Keratinocyte (primary cell): ENCODE measurements at regions not wholly inside any gene's neighbourhood (a gene's known extent, or its start where the extent isn't known, plus 50 kb on each side); places are given as distances from the start of the nearest gene placed in this dataset.

Source experiments
- DNase-seq: peaks from one replicate; pipeline ENCODE4 v3.0.0-alpha.2; 2011; ENCODE audit warnings: low read depth, missing footprints, low spot score
- FAIRE-seq: peaks from 2 replicates; lab custom pipeline; 2011; peaks lifted over from hg19 to GRCh38; lab: Jason Lieb, UNC
- H2AFZ ChIP-seq: 2 replicates; pipeline ENCODE4 v1.6.0; 2012; ENCODE audit warnings: low read length, control low read depth, inconsistent platforms; ENCODE audit not compliant: control insufficient read depth
- H3K27ac ChIP-seq: 2 replicates; pipeline ENCODE4 v1.5.1; 2011; ENCODE audit warnings: low read length; ENCODE audit not compliant: control insufficient read depth, insufficient read depth
- H3K27me3 ChIP-seq: 3 replicates; pipeline ENCODE4 v1.6.0; 2011; ENCODE audit warnings: low read length; ENCODE audit not compliant: control insufficient read depth, insufficient read depth; ENCODE audit errors: extremely low read depth
- H3K36me3 ChIP-seq, 2 experiments: 2 replicates in 1 of 2; 3 replicates in 1 of 2; pipeline ENCODE4 v1.5.1; 2011; ENCODE audit warnings: low read length in 2 of 2, mild to moderate bottlenecking in 1 of 2; ENCODE audit not compliant: control insufficient read depth in 2 of 2, insufficient read depth in 2 of 2; ENCODE audit errors: extremely low read depth in 1 of 2
- H3K4me1 ChIP-seq: 3 replicates; pipeline ENCODE4 v1.5.1; 2011; ENCODE audit warnings: low read length; ENCODE audit not compliant: control insufficient read depth, insufficient read depth; ENCODE audit errors: extremely low read depth
- H3K4me2 ChIP-seq: 3 replicates; pipeline ENCODE4 v1.6.0; 2011; ENCODE audit warnings: low read depth, low read length; ENCODE audit not compliant: control insufficient read depth, insufficient read depth; ENCODE audit errors: extremely low read depth
- H3K4me3 ChIP-seq, 3 experiments: fragments of 200-600 bp in 1 of 3; sonication (generic) in 1 of 3; 2 replicates in 2 of 3; 3 replicates in 1 of 3; pipeline ENCODE4 v1.5.1; 2011 to 2016; ENCODE audit warnings: low read length in 3 of 3, mild to moderate bottlenecking in 3 of 3, control low read depth in 2 of 3, inconsistent platforms in 1 of 3, low read depth in 1 of 3, mixed read lengths in 1 of 3, mixed run types in 1 of 3, moderate library complexity in 1 of 3; ENCODE audit not compliant: control insufficient read depth in 2 of 3, insufficient read depth in 2 of 3; ENCODE audit errors: extremely low read depth in 1 of 3
- H3K79me2 ChIP-seq: 2 replicates; pipeline ENCODE4 v1.6.0; 2012; ENCODE audit warnings: low read length; ENCODE audit not compliant: control insufficient read depth, insufficient read depth
- H3K9ac ChIP-seq: 3 replicates; pipeline ENCODE4 v1.6.0; 2011; ENCODE audit warnings: low read length; ENCODE audit not compliant: control insufficient read depth, insufficient read depth; ENCODE audit errors: extremely low read depth
- H3K9me1 ChIP-seq: 3 replicates; pipeline ENCODE4 v1.6.0; 2011; ENCODE audit warnings: low read length; ENCODE audit not compliant: control insufficient read depth, insufficient read depth; ENCODE audit errors: extremely low read depth
- H3K9me3 ChIP-seq: 2 replicates; pipeline ENCODE4 v1.5.1; 2012; ENCODE audit warnings: low read depth, low read length; ENCODE audit not compliant: control insufficient read depth
- H4K20me1 ChIP-seq: 3 replicates; pipeline ENCODE4 v1.6.0; 2011; ENCODE audit warnings: low read length; ENCODE audit not compliant: control insufficient read depth, insufficient read depth; ENCODE audit errors: extremely low read depth
- EZH2 ChIP-seq: IDR thresholded peaks from one replicate; pipeline ENCODE4 v1.6.1; 2012; ENCODE audit warnings: inconsistent platforms, mild to moderate bottlenecking, low read length, moderate library complexity
- dilution Hi-C: fragments of 300-500 bp; cut with MboI; formaldehyde crosslinking; loops from one replicate; pipeline ENCODE4 v1.7.0; 2020; ENCODE audit warnings: low sequenced_read_pairs; ENCODE audit not compliant: extremely low pct_ligation_motif_present
- TF ChIP-seq, protein P1 (sequence below), 3 experiments: IDR thresholded peaks in 1 of 3; conservative IDR thresholded peaks in 1 of 3; optimal IDR thresholded peaks in 1 of 3; 2 replicates in 2 of 3; 3 replicates in 1 of 3; pipeline versions ENCODE3 to v1.5.1; 2011; ENCODE audit warnings: low read length in 3 of 3, mild to moderate bottlenecking in 3 of 3, moderate library complexity in 2 of 3, control low read depth in 1 of 3, inconsistent platforms in 1 of 3; ENCODE audit not compliant: insufficient read depth in 2 of 3; ENCODE audit errors: extremely low read depth in 1 of 3

- no peaks in the 10 kb centered on the region for H4K20me1 ChIP-seq
- dilution Hi-C loops: no loop called here
- no peak for TF ChIP-seq EZH2
- TF ChIP-seq, protein P1, sequence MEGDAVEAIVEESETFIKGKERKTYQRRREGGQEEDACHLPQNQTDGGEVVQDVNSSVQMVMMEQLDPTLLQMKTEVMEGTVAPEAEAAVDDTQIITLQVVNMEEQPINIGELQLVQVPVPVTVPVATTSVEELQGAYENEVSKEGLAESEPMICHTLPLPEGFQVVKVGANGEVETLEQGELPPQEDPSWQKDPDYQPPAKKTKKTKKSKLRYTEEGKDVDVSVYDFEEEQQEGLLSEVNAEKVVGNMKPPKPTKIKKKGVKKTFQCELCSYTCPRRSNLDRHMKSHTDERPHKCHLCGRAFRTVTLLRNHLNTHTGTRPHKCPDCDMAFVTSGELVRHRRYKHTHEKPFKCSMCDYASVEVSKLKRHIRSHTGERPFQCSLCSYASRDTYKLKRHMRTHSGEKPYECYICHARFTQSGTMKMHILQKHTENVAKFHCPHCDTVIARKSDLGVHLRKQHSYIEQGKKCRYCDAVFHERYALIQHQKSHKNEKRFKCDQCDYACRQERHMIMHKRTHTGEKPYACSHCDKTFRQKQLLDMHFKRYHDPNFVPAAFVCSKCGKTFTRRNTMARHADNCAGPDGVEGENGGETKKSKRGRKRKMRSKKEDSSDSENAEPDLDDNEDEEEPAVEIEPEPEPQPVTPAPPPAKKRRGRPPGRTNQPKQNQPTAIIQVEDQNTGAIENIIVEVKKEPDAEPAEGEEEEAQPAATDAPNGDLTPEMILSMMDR (optimal IDR thresholded peaks at IDR 0.05 in 1 of 3, IDR thresholded peaks at IDR 0.05 in 1 of 3, conservative IDR thresholded peaks at IDR 0.05 in 1 of 3; ENCODE audit: extremely low read depth in 1 of 3, insufficient read depth in 2 of 3, low read length in 3 of 3): no peak
- no peak overlapping the region for H3K4me2 ChIP-seq
- H3K27me3 ChIP-seq: no peaks in the 10 kb centered on the region
- H3K9me1 ChIP-seq: no peaks in the 10 kb centered on the region
- DNase-seq (no peak), FAIRE-seq (peak; percentile 80)
- no peaks in the 10 kb centered on the region for H3K36me3 ChIP-seq
- no peaks in the 10 kb centered on the region for H3K79me2 ChIP-seq
- no peak overlapping the region for H3K9ac ChIP-seq
- H3K9me3 ChIP-seq: no peaks in the 10 kb centered on the region
- H3K27ac ChIP-seq: no peak overlapping the region
- H2AFZ ChIP-seq: no peak overlapping the region
- H3K4me1 ChIP-seq: peaks cover 9% of the 10 kb centered on the region
- no peak overlapping the region for H3K4me3 ChIP-seq
These were observed 78.6 kb downstream of the SPRY4 start for GRCh38 chr5:142246258-142246657.

GRCh38 chr5:142245786-142246185, 79.0 kb downstream of the SPRY4 start:
- TF ChIP-seq, protein P1 (optimal IDR thresholded peaks at IDR 0.05 in 1 of 3, IDR thresholded peaks at IDR 0.05 in 1 of 3, conservative IDR thresholded peaks at IDR 0.05 in 1 of 3; ENCODE audit: extremely low read depth in 1 of 3, insufficient read depth in 2 of 3, low read length in 3 of 3): no peak
- no peak for TF ChIP-seq EZH2
- DNase-seq: no peak
- Histone ChIP-seq H3K27ac (no peak overlapping the region), H3K4me2 (no peak overlapping the region), H3K9ac (no peak overlapping the region), H2AFZ (no peak overlapping the region), H3K4me1 (peaks cover 9% of the 10 kb centered on the region), H3K27me3 (no peaks in the 10 kb centered on the region), H3K9me3 (no peaks in the 10 kb centered on the region), H3K9me1 (no peaks in the 10 kb centered on the region), H3K4me3 (no peak overlapping the region), H3K36me3 (no peaks in the 10 kb centered on the region), H3K79me2 (no peaks in the 10 kb centered on the region), H4K20me1 (no peaks in the 10 kb centered on the region)
- dilution Hi-C loops: no loop called here
- no peak for FAIRE-seq
